ENCODE measurements at regions not wholly inside any gene's neighbourhood (a gene's known extent, or its start where the extent isn't known, plus 50 kb on each side); places are given as distances from the start of the nearest gene placed in this dataset.
"Not testable (repeated sequence)": the region's sequence is repeated elsewhere in the genome, so short reads cannot be mapped to it uniquely, and the experiment has no call there.

- no CpG with 5 or more reads among the region's 3 CpGs for WGBS (ENCODE audit: extremely low coverage, insufficient coverage, insufficient read length)
- Histone ChIP-seq H4K8ac (ENCODE audit: low read depth, low read length) (no peak overlapping the region), H3K79me2 (ENCODE audit: control insufficient read depth, insufficient read depth, low read length, poor library complexity) (no peaks in the 10 kb centered on the region), H3K27ac (ENCODE audit: low read depth, low read length) (no peak overlapping the region), H3K9me3 (ENCODE audit: insufficient read depth, low read depth, low read length) (peaks cover 2% of the 10 kb centered on the region), H3K36me3 (ENCODE audit: control insufficient read depth in 1 of 2, insufficient read depth in 2 of 2, low read length in 2 of 2) (no peaks in the 10 kb centered on the region), H2BK12ac (ENCODE audit: low read length) (no peak overlapping the region), H4K91ac (ENCODE audit: low read depth, low read length) (no peak overlapping the region), H3K27me3 (ENCODE audit: insufficient read depth, low read length) (no peaks in the 10 kb centered on the region), H3K4ac (ENCODE audit: low read depth, low read length) (no peak overlapping the region), H3K9ac (ENCODE audit: low read length) (no peak overlapping the region), H3K4me3 (ENCODE audit: low read depth, low read length) (no peak overlapping the region), H2AK5ac (ENCODE audit: low read length) (no peak overlapping the region), H4K12ac (ENCODE audit: low read depth, low read length) (no peak overlapping the region), H2BK5ac (ENCODE audit: low read depth, low read length, poor library complexity) (no peak overlapping the region), H3K4me2 (ENCODE audit: low read length) (no peak overlapping the region), H3K4me1 (ENCODE audit: control insufficient read depth in 1 of 2, insufficient read depth in 2 of 2, low read length in 2 of 2) (peaks cover 3 to 4% of the 10 kb centered on the region in 2 experiments), H2BK120ac (ENCODE audit: insufficient read depth, low read length, poor library complexity) (no peak overlapping the region), H3K79me1 (ENCODE audit: low read length) (peaks cover 3% of the 10 kb centered on the region), H3K23ac (ENCODE audit: low read length) (no peak overlapping the region), H2AFZ (ENCODE audit: insufficient read depth, low read length, poor library complexity) (no peak overlapping the region), H3K18ac (ENCODE audit: low read length) (no peak overlapping the region), H3K14ac (ENCODE audit: low read length) (no peak overlapping the region)
- no peak for DNase-seq
Observed at GRCh38 chr2:8144785-8145184, 537.1 kb upstream of the ID2 start.

- not testable (repeated sequence) for H3K4ac ChIP-seq (ENCODE audit: low read depth, low read length); H3K4me2 ChIP-seq (ENCODE audit: low read length); H4K91ac ChIP-seq (ENCODE audit: low read depth, low read length); H3K27ac ChIP-seq (ENCODE audit: low read depth, low read length); H3K79me1 ChIP-seq (ENCODE audit: low read length); H3K4me3 ChIP-seq (ENCODE audit: low read depth, low read length); H3K79me2 ChIP-seq (ENCODE audit: control insufficient read depth, insufficient read depth, low read length, poor library complexity); H3K9ac ChIP-seq (ENCODE audit: low read length); H3K23ac ChIP-seq (ENCODE audit: low read length); H2BK12ac ChIP-seq (ENCODE audit: low read length); H3K4me1 ChIP-seq (ENCODE audit: control insufficient read depth in 1 of 2, insufficient read depth in 2 of 2, low read length in 2 of 2); H3K36me3 ChIP-seq (ENCODE audit: control insufficient read depth in 1 of 2, insufficient read depth in 2 of 2, low read length in 2 of 2); H3K14ac ChIP-seq (ENCODE audit: low read length); H2AFZ ChIP-seq (ENCODE audit: insufficient read depth, low read length, poor library complexity); H2BK120ac ChIP-seq (ENCODE audit: insufficient read depth, low read length, poor library complexity); H2BK5ac ChIP-seq (ENCODE audit: low read depth, low read length, poor library complexity); H4K12ac ChIP-seq (ENCODE audit: low read depth, low read length); DNase-seq; H3K27me3 ChIP-seq (ENCODE audit: insufficient read depth, low read length); H3K9me3 ChIP-seq (ENCODE audit: insufficient read depth, low read depth, low read length); H2AK5ac ChIP-seq (ENCODE audit: low read length); H3K18ac ChIP-seq (ENCODE audit: low read length); H4K8ac ChIP-seq (ENCODE audit: low read depth, low read length)
- no CpG with 5 or more reads among the region's 2 CpGs for WGBS (ENCODE audit: extremely low coverage, insufficient coverage, insufficient read length)
Observed at GRCh38 chr2:8145375-8145774, 536.5 kb upstream of the ID2 start.

- no CpG with 5 or more reads among the region's 5 CpGs for WGBS (ENCODE audit: extremely low coverage, insufficient coverage, insufficient read length)
- H3K18ac ChIP-seq (ENCODE audit: low read length), result no peak overlapping the region
- no peak overlapping the region for H4K12ac ChIP-seq (ENCODE audit: low read depth, low read length)
- H4K91ac ChIP-seq (ENCODE audit: low read depth, low read length), result no peak overlapping the region
- H3K9ac ChIP-seq (ENCODE audit: low read length), result no peak overlapping the region
- H3K27ac ChIP-seq (ENCODE audit: low read depth, low read length), result no peak overlapping the region
- no peak overlapping the region for H2AFZ ChIP-seq (ENCODE audit: insufficient read depth, low read length, poor library complexity)
- no peaks in the 10 kb centered on the region for H3K36me3 ChIP-seq (ENCODE audit: control insufficient read depth in 1 of 2, insufficient read depth in 2 of 2, low read length in 2 of 2)
- no peak overlapping the region for H3K4me3 ChIP-seq (ENCODE audit: low read depth, low read length)
- no peaks in the 10 kb centered on the region for H3K27me3 ChIP-seq (ENCODE audit: insufficient read depth, low read length)
- DNase-seq, result no peak
- H2BK5ac ChIP-seq (ENCODE audit: low read depth, low read length, poor library complexity), result no peak overlapping the region
- H3K23ac ChIP-seq (ENCODE audit: low read length), result no peak overlapping the region
- no peak overlapping the region for H4K8ac ChIP-seq (ENCODE audit: low read depth, low read length)
- H3K4me1 ChIP-seq (ENCODE audit: control insufficient read depth in 1 of 2, insufficient read depth in 2 of 2, low read length in 2 of 2), result peaks cover 8 to 9% of the 10 kb centered on the region in 2 experiments
- no peak overlapping the region for H2AK5ac ChIP-seq (ENCODE audit: low read length)
- H2BK12ac ChIP-seq (ENCODE audit: low read length), result no peak overlapping the region
- no peak overlapping the region for H3K4ac ChIP-seq (ENCODE audit: low read depth, low read length)
- no peak overlapping the region for H3K14ac ChIP-seq (ENCODE audit: low read length)
- peaks cover 9% of the 10 kb centered on the region for H3K79me1 ChIP-seq (ENCODE audit: low read length)
- H2BK120ac ChIP-seq (ENCODE audit: insufficient read depth, low read length, poor library complexity), result no peak overlapping the region
- H3K79me2 ChIP-seq (ENCODE audit: control insufficient read depth, insufficient read depth, low read length, poor library complexity), result no peaks in the 10 kb centered on the region
- H3K9me3 ChIP-seq (ENCODE audit: insufficient read depth, low read depth, low read length), result peaks cover 2% of the 10 kb centered on the region
- no peak overlapping the region for H3K4me2 ChIP-seq (ENCODE audit: low read length)
Observed at GRCh38 chr2:8146132-8147005, 535.5 kb upstream of the ID2 start.

GRCh38 chr2:8148260-8149006 lies 533.4 kb upstream of the ID2 start:
- H3K36me3 ChIP-seq (ENCODE audit: control insufficient read depth in 1 of 2, insufficient read depth in 2 of 2, low read length in 2 of 2), result no peaks in the 10 kb centered on the region
- H3K9ac ChIP-seq (ENCODE audit: low read length), result no peak overlapping the region
- no peak overlapping the region for H2AFZ ChIP-seq (ENCODE audit: insufficient read depth, low read length, poor library complexity)
- no peak overlapping the region for H2BK120ac ChIP-seq (ENCODE audit: insufficient read depth, low read length, poor library complexity)
- no peak overlapping the region for H3K4ac ChIP-seq (ENCODE audit: low read depth, low read length)
- H4K8ac ChIP-seq (ENCODE audit: low read depth, low read length), result no peak overlapping the region
- no peak overlapping the region for H3K23ac ChIP-seq (ENCODE audit: low read length)
- H2BK12ac ChIP-seq (ENCODE audit: low read length), result no peak overlapping the region
- peak; percentile 68 to 87 for DNase-seq
- no peak overlapping the region for H3K4me3 ChIP-seq (ENCODE audit: low read depth, low read length)
- no peak overlapping the region for H3K18ac ChIP-seq (ENCODE audit: low read length)
- H2AK5ac ChIP-seq (ENCODE audit: low read length), result no peak overlapping the region
- H3K4me2 ChIP-seq (ENCODE audit: low read length), result no peak overlapping the region
- no peak overlapping the region for H4K12ac ChIP-seq (ENCODE audit: low read depth, low read length)
- no peaks in the 10 kb centered on the region for H3K79me2 ChIP-seq (ENCODE audit: control insufficient read depth, insufficient read depth, low read length, poor library complexity)
- H3K79me1 ChIP-seq (ENCODE audit: low read length), result peaks cover 9% of the 10 kb centered on the region
- no peak overlapping the region for H4K91ac ChIP-seq (ENCODE audit: low read depth, low read length)
- H3K27me3 ChIP-seq (ENCODE audit: insufficient read depth, low read length), result no peaks in the 10 kb centered on the region
- H3K4me1 ChIP-seq (ENCODE audit: control insufficient read depth in 1 of 2, insufficient read depth in 2 of 2, low read length in 2 of 2), result peaks cover 8 to 9% of the 10 kb centered on the region in 2 experiments
- peaks cover 2% of the 10 kb centered on the region for H3K9me3 ChIP-seq (ENCODE audit: insufficient read depth, low read depth, low read length)
- H2BK5ac ChIP-seq (ENCODE audit: low read depth, low read length, poor library complexity), result no peak overlapping the region
- WGBS (ENCODE audit: extremely low coverage, insufficient coverage, insufficient read length), result 100% methylated on average over 2 of the region's 8 CpGs
- no peak overlapping the region for H3K14ac ChIP-seq (ENCODE audit: low read length)
- no peak overlapping the region for H3K27ac ChIP-seq (ENCODE audit: low read depth, low read length)

All from trophoblast cell (in vitro differentiated cells and primary cell).